ENCODE measurements at regions not wholly inside any gene's neighbourhood (a gene's known extent, or its start where the extent isn't known, plus 50 kb on each side); places are given as distances from the start of the nearest gene placed in this dataset.

GRCh38 chr5:99025298-99026045, 96.7 kb upstream of the CHD1 start:
- TF ChIP-seq, protein P1, sequence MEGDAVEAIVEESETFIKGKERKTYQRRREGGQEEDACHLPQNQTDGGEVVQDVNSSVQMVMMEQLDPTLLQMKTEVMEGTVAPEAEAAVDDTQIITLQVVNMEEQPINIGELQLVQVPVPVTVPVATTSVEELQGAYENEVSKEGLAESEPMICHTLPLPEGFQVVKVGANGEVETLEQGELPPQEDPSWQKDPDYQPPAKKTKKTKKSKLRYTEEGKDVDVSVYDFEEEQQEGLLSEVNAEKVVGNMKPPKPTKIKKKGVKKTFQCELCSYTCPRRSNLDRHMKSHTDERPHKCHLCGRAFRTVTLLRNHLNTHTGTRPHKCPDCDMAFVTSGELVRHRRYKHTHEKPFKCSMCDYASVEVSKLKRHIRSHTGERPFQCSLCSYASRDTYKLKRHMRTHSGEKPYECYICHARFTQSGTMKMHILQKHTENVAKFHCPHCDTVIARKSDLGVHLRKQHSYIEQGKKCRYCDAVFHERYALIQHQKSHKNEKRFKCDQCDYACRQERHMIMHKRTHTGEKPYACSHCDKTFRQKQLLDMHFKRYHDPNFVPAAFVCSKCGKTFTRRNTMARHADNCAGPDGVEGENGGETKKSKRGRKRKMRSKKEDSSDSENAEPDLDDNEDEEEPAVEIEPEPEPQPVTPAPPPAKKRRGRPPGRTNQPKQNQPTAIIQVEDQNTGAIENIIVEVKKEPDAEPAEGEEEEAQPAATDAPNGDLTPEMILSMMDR (IDR thresholded peaks at IDR 0.05) = no peak
- Histone ChIP-seq H3K4me1 (no peaks in the 10 kb centered on the region), H3K36me3 (ENCODE audit: insufficient read depth in 1 of 2, low read depth in 1 of 2) (no peaks in the 10 kb centered on the region), H3K27ac (no peak overlapping the region), H3K9me3 (no peaks in the 10 kb centered on the region), H3K27me3 (ENCODE audit: insufficient read depth in 3 of 3, low read length in 2 of 3) (no peaks in the 10 kb centered on the region), H3K4me3 (no peak overlapping the region)
- ATAC-seq = no peak
- DNase-seq = no peak
- intact Hi-C loops (cut with DNase I) = no loop called here
- 71 to 82% (median 78%) methylated on average over 5 of the region's 5 CpGs for WGBS, 3 donors

- WGBS, 3 donors = 83 to 91% (median 86%) methylated on average over 3 of the region's 3 CpGs
- TF ChIP-seq, protein P1 (IDR thresholded peaks at IDR 0.05) = no peak
- DNase-seq (no peak), ATAC-seq (no peak)
- Histone ChIP-seq H3K27me3 (ENCODE audit: insufficient read depth in 3 of 3, low read length in 2 of 3) (no peaks in the 10 kb centered on the region), H3K4me1 (no peaks in the 10 kb centered on the region), H3K36me3 (ENCODE audit: insufficient read depth in 1 of 2, low read depth in 1 of 2) (no peaks in the 10 kb centered on the region), H3K27ac (no peak overlapping the region), H3K9me3 (no peaks in the 10 kb centered on the region), H3K4me3 (no peak overlapping the region)
- intact Hi-C loops (cut with DNase I) = no loop called here
These were observed 94.5 kb upstream of the CHD1 start for GRCh38 chr5:99023330-99023729.

DNA sequence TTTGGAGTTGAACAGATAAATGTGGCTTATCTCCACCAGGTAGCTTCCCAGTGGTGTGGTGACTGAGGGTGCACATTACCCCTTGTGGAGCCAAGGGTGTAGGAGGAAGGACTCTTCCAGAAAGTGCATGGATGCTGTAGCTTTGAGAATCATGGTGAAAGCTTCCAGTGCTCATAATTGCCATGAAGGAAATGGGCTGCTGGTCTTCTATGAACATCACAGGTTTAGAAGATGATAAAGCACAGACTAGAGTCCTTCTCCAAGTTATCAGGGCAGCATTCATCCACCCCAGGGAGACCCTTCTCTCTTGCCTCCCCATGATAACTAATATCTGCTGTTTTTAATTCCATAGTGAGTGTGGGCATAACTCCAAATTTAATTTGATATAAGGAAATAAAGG, 93.4 kb upstream of the CHD1 start:
- no peak for DNase-seq
- Histone ChIP-seq H3K36me3 (ENCODE audit: insufficient read depth in 1 of 2, low read depth in 1 of 2) (no peaks in the 10 kb centered on the region), H3K9me3 (no peaks in the 10 kb centered on the region), H3K27me3 (ENCODE audit: insufficient read depth in 3 of 3, low read length in 2 of 3) (no peaks in the 10 kb centered on the region), H3K27ac (no peak overlapping the region), H3K4me3 (no peak overlapping the region), H3K4me1 (no peaks in the 10 kb centered on the region)
- intact Hi-C loops (cut with DNase I) = no loop called here
- TF ChIP-seq, protein P1 (IDR thresholded peaks at IDR 0.05) = no peak
- ATAC-seq = no peak

GRCh38 chr5:99020698-99021048, 91.9 kb upstream of the CHD1 start:
- TF ChIP-seq, protein P1 (IDR thresholded peaks at IDR 0.05) = no peak
- DNase-seq (no peak), ATAC-seq (no peak)
- no peaks in the 10 kb centered on the region for H3K9me3 ChIP-seq
- H3K36me3 ChIP-seq (ENCODE audit: insufficient read depth in 1 of 2, low read depth in 1 of 2) = no peaks in the 10 kb centered on the region
- no peak overlapping the region for H3K4me3 ChIP-seq
- no peak overlapping the region for H3K27ac ChIP-seq
- H3K4me1 ChIP-seq = no peaks in the 10 kb centered on the region
- H3K27me3 ChIP-seq (ENCODE audit: insufficient read depth in 3 of 3, low read length in 2 of 3) = no peaks in the 10 kb centered on the region
- intact Hi-C loops (cut with DNase I) = no loop called here
